Trophoblast cell (in vitro differentiated cells and primary cell): ENCODE measurements at regions not wholly inside any gene's neighbourhood (a gene's known extent, or its start where the extent isn't known, plus 50 kb on each side); places are given as distances from the start of the nearest gene placed in this dataset.

Experiments used
- DNase-seq, 2 donors: peaks; one replicate each; pipeline ENCODE4 v3.0.0-alpha.2; 2016
- H2AFZ ChIP-seq: 2 replicates; pipeline ENCODE4 v1.6.1; 2013; ENCODE audit warnings: low read length, moderate library complexity, mild to moderate bottlenecking; ENCODE audit not compliant: insufficient read depth, poor library complexity
- H2AK5ac ChIP-seq: 2 replicates; pipeline ENCODE4 v1.6.1; 2013; ENCODE audit warnings: mild to moderate bottlenecking, low read length
- H2BK120ac ChIP-seq: 2 replicates; pipeline ENCODE4 v1.6.1; 2013; ENCODE audit warnings: low read length, mild to moderate bottlenecking, moderate library complexity; ENCODE audit not compliant: insufficient read depth, poor library complexity
- H2BK12ac ChIP-seq: 2 replicates; pipeline ENCODE4 v1.6.1; 2013; ENCODE audit warnings: mild to moderate bottlenecking, low read length, moderate library complexity
- H2BK5ac ChIP-seq: 2 replicates; pipeline ENCODE4 v1.6.1; 2013; ENCODE audit warnings: low read length, low read depth, moderate library complexity, mild to moderate bottlenecking; ENCODE audit not compliant: poor library complexity
- H3K14ac ChIP-seq: 2 replicates; pipeline ENCODE4 v1.6.1; 2013; ENCODE audit warnings: mild to moderate bottlenecking, low read length
- H3K18ac ChIP-seq: 2 replicates; pipeline ENCODE4 v1.6.1; 2013; ENCODE audit warnings: mild to moderate bottlenecking, low read length
- H3K23ac ChIP-seq: 2 replicates; pipeline ENCODE4 v1.6.1; 2013; ENCODE audit warnings: low read length
- H3K27ac ChIP-seq: 2 replicates; pipeline ENCODE4 v1.5.1; 2013; ENCODE audit warnings: low read depth, mild to moderate bottlenecking, inconsistent platforms, low read length, moderate library complexity
- H3K27me3 ChIP-seq: 2 replicates; pipeline ENCODE4 v1.6.1; 2013; ENCODE audit warnings: inconsistent platforms, mild to moderate bottlenecking, low read length, moderate library complexity; ENCODE audit not compliant: insufficient read depth
- H3K36me3 ChIP-seq, 2 experiments: 1 replicate in 1 of 2; 2 replicates in 1 of 2; pipeline ENCODE4 v1.6.1; 2013; ENCODE audit warnings: low read length in 2 of 2, mild to moderate bottlenecking in 2 of 2, moderate library complexity in 1 of 2; ENCODE audit not compliant: insufficient read depth in 2 of 2, control insufficient read depth in 1 of 2
- H3K4ac ChIP-seq: 2 replicates; pipeline ENCODE4 v1.6.1; 2013; ENCODE audit warnings: low read depth, mild to moderate bottlenecking, low read length, moderate library complexity
- H3K4me1 ChIP-seq, 2 experiments: 1 replicate in 1 of 2; 2 replicates in 1 of 2; pipeline ENCODE4 v1.6.1; 2013; ENCODE audit warnings: low read length in 2 of 2, mild to moderate bottlenecking in 2 of 2, moderate library complexity in 1 of 2; ENCODE audit not compliant: insufficient read depth in 2 of 2, control insufficient read depth in 1 of 2
- H3K4me2 ChIP-seq: 2 replicates; pipeline ENCODE4 v1.6.1; 2013; ENCODE audit warnings: inconsistent platforms, mild to moderate bottlenecking, low read length, moderate library complexity
- H3K4me3 ChIP-seq: 2 replicates; pipeline ENCODE4 v1.5.1; 2013; ENCODE audit warnings: mild to moderate bottlenecking, low read depth, low read length, inconsistent platforms
- H3K79me1 ChIP-seq: one replicate; pipeline ENCODE4 v1.6.1; 2013; ENCODE audit warnings: low read length
- H3K79me2 ChIP-seq: 2 replicates; pipeline ENCODE4 v1.6.1; 2013; ENCODE audit warnings: low read length, mild to moderate bottlenecking; ENCODE audit not compliant: control insufficient read depth, insufficient read depth, poor library complexity
- H3K9ac ChIP-seq: 2 replicates; pipeline ENCODE4 v1.6.1; 2013; ENCODE audit warnings: mild to moderate bottlenecking, low read length
- H3K9me3 ChIP-seq: 2 replicates; pipeline ENCODE4 v1.6.1; 2013; ENCODE audit warnings: low read depth, mild to moderate bottlenecking, control low read depth, inconsistent platforms, low read length; ENCODE audit not compliant: insufficient read depth
- H4K12ac ChIP-seq: 2 replicates; pipeline ENCODE4 v1.6.1; 2013; ENCODE audit warnings: low read depth, mild to moderate bottlenecking, low read length, moderate library complexity
- H4K8ac ChIP-seq: 2 replicates; pipeline ENCODE4 v1.6.1; 2013; ENCODE audit warnings: low read depth, mild to moderate bottlenecking, low read length, moderate library complexity
- H4K91ac ChIP-seq: one replicate; pipeline ENCODE4 v1.6.1; 2013; ENCODE audit warnings: low read depth, mild to moderate bottlenecking, low read length, moderate library complexity
- WGBS: extraction: QIAGEN DNeasy Blood & Tissue Kit; methylation state at CpG from one replicate; pipeline ENCODE4 v1.1.7; 2013; ENCODE audit warnings: missing lambda C conversion rate; ENCODE audit not compliant: insufficient read length, insufficient coverage; ENCODE audit errors: extremely low coverage; 5-methylcytosine and 5-hydroxymethylcytosine counted together

GRCh38 chr3:137264071-137264820 lies 306.5 kb downstream of the IL20RB start:
- Histone ChIP-seq H3K9me3 (no peaks in the 10 kb centered on the region), H3K4me2 (no peak overlapping the region), H2BK12ac (no peak overlapping the region), H2AFZ (no peak overlapping the region), H3K4me3 (no peak overlapping the region), H4K91ac (no peak overlapping the region), H4K12ac (no peak overlapping the region), H3K4ac (no peak overlapping the region), H3K18ac (no peak overlapping the region), H3K4me1 (no peaks in the 10 kb centered on the region), H2BK120ac (no peak overlapping the region), H3K27ac (no peak overlapping the region), H3K79me2 (no peaks in the 10 kb centered on the region), H4K8ac (no peak overlapping the region), H3K27me3 (no peaks in the 10 kb centered on the region), H3K9ac (no peak overlapping the region), H2AK5ac (no peak overlapping the region), H3K14ac (no peak overlapping the region), H3K79me1 (no peaks in the 10 kb centered on the region), H3K36me3 (no peaks in the 10 kb centered on the region), H2BK5ac (no peak overlapping the region), H3K23ac (no peak overlapping the region)
- peak in 1 of 2 donors; percentile 44 for DNase-seq
- no CpG with 5 or more reads among the region's 14 CpGs for WGBS

GRCh38 chr3:137264843-137265330 lies 307.1 kb downstream of the IL20RB start:
- Histone ChIP-seq H2BK5ac (no peak overlapping the region), H3K14ac (no peak overlapping the region), H3K27me3 (no peaks in the 10 kb centered on the region), H3K79me1 (no peaks in the 10 kb centered on the region), H4K8ac (no peak overlapping the region), H3K18ac (no peak overlapping the region), H3K4me3 (no peak overlapping the region), H3K9me3 (no peaks in the 10 kb centered on the region), H2BK12ac (no peak overlapping the region), H4K12ac (no peak overlapping the region), H3K4me1 (no peaks in the 10 kb centered on the region), H3K79me2 (no peaks in the 10 kb centered on the region), H3K4me2 (no peak overlapping the region), H2AK5ac (no peak overlapping the region), H3K9ac (no peak overlapping the region), H3K27ac (no peak overlapping the region), H2AFZ (no peak overlapping the region), H2BK120ac (no peak overlapping the region), H3K36me3 (no peaks in the 10 kb centered on the region), H3K23ac (no peak overlapping the region), H4K91ac (no peak overlapping the region), H3K4ac (no peak overlapping the region)
- DNase-seq = no peak
- no CpG with 5 or more reads among the region's 3 CpGs for WGBS

DNA sequence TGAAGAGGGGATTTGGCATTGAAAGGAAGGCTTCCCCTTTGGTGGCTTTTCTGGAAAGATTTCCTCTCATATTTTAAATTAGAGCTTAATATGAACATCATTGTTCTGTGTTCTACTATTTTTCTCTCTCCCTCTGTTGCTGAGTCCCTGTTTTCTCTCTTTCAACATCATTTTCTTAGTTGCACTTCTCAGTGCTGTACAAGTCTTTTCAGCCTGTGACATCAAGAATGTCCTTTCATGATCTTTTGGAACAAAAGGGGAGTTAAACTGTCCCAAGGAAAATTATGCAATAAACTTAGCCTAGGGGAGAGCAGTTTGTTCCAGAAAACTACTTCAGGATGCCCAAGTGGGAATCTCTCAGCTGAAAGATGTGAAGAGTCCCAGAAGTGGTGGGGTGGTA lies 325.1 kb downstream of the IL20RB start:
- no peak overlapping the region for H3K27ac ChIP-seq
- no peak overlapping the region for H3K9ac ChIP-seq
- no peak overlapping the region for H2BK120ac ChIP-seq
- H3K4me2 ChIP-seq = no peak overlapping the region
- no peak overlapping the region for H2AFZ ChIP-seq
- no peak overlapping the region for H2AK5ac ChIP-seq
- H4K8ac ChIP-seq = no peak overlapping the region
- no peaks in the 10 kb centered on the region for H3K9me3 ChIP-seq
- no peak overlapping the region for H3K14ac ChIP-seq
- H3K27me3 ChIP-seq = no peaks in the 10 kb centered on the region
- no peak overlapping the region for H3K4ac ChIP-seq
- no peak overlapping the region for H3K4me3 ChIP-seq
- H4K91ac ChIP-seq = no peak overlapping the region
- H2BK5ac ChIP-seq = no peak overlapping the region
- no peak overlapping the region for H4K12ac ChIP-seq
- H3K36me3 ChIP-seq = no peaks in the 10 kb centered on the region
- H3K4me1 ChIP-seq = no peaks in the 10 kb centered on the region
- no peak for DNase-seq
- no peak overlapping the region for H3K23ac ChIP-seq
- H3K79me1 ChIP-seq = no peaks in the 10 kb centered on the region
- H3K79me2 ChIP-seq = no peaks in the 10 kb centered on the region
- H2BK12ac ChIP-seq = no peak overlapping the region
- no peak overlapping the region for H3K18ac ChIP-seq

DNA sequence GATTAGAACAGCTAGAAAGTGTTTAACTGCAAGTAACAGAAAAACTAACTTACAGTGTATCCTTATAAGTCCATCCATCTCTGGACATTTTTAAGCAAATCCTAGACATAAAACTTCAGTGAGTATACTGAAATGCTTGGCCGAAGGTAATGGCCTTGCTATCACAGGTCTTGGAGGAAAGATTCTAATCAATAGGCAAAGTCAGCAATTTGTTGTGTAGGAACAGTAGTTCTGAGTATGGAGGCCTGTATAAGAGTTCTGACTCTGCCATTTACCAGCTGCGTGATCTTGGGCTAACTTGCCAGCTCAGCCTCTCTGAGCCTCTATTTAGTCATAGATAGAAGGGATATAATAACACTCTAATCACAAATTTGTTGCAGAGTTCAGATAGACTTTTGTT lies 328.1 kb downstream of the IL20RB start:
- Histone ChIP-seq H2BK5ac (no peak overlapping the region), H3K9me3 (no peaks in the 10 kb centered on the region), H2AFZ (no peak overlapping the region), H3K23ac (no peak overlapping the region), H2BK120ac (no peak overlapping the region), H4K8ac (no peak overlapping the region), H3K18ac (no peak overlapping the region), H3K27ac (no peak overlapping the region), H3K14ac (no peak overlapping the region), H3K4ac (no peak overlapping the region), H3K79me1 (no peaks in the 10 kb centered on the region), H3K4me2 (no peak overlapping the region), H2BK12ac (no peak overlapping the region), H4K91ac (no peak overlapping the region), H3K79me2 (no peaks in the 10 kb centered on the region), H2AK5ac (no peak overlapping the region), H3K4me1 (no peaks in the 10 kb centered on the region), H3K9ac (no peak overlapping the region), H3K27me3 (no peaks in the 10 kb centered on the region), H3K36me3 (no peaks in the 10 kb centered on the region), H4K12ac (no peak overlapping the region), H3K4me3 (no peak overlapping the region)
- no CpG with 5 or more reads among the region's 2 CpGs for WGBS
- DNase-seq = no peak
